NCI-H2196 (cell line): ENCODE measurements at regions not wholly inside any gene's neighbourhood (a gene's known extent, or its start where the extent isn't known, plus 50 kb on each side); places are given as distances from the start of the nearest gene placed in this dataset.
"Not testable (repeated sequence)": the region's sequence is repeated elsewhere in the genome, so short reads cannot be mapped to it uniquely, and the experiment has no call there.

ENCODE experiments used
- DNase-seq: peaks from one replicate; lab custom pipeline; 2025; ENCODE audit not compliant: unreplicated experiment; lab: John Stamatoyannopoulos, UW

DNA sequence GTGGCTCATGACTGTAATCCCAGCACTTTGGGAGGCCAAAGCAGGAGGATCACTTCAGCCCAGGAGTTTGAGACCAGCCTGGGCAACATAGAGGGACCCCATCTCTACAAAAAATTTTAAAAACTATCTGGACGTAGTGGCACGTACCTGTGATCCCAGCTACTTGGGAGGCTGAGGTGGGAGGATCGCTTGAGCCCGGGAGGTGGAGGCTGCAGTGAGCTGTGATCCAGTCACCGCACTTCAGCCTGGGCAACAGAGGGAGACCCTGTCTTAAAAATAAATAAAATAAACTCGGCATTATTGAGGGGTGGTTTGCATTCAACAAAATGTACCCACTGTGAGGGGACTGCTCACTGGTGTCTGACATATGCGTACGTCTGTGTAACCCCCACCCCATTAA lies 79.5 kb upstream of the GSE1 start:
- DNase-seq: not testable (repeated sequence)

DNA sequence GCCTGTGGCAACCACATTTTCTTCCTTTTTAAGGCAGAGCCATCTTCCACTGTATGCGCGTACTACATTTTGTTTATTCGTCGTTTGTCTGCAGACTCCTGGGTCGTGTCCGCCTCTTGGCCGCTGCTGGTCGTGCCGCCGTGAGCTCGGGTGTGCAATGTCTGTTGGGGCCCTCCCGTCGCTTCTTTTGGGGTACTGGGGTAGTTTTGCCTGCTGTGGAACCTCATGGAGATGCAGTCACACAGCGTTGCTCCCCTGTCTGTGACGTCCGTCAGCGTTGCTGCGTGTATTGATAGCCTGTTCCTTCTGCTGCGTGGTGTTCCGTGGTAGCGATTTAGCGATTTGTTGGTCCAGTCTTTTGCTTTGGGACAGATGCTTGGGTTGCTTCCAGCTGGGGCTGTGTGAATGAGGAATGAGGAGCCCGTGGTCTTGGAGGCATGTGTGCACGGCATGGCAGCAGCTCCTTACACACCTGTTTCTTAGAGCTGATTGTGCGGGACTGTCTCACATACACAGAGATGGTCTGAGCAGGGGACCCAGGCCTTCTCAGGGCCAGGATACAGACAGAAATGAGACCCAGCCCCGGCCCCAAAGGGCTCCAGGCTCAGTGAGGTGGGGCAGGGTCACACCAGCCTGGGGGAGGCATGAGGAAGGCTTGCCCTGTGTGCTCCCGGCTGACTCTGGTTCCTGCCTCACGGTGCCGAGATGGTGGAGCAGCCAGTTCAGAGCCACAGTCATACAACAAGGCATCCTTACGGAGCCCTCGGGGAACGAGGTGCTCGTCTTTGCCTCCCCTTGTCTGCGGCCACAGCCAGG lies 78.4 kb upstream of the GSE1 start:
- no peak for DNase-seq

GRCh38 chr16:85535352-85536072 lies 77.6 kb upstream of the GSE1 start:
- DNase-seq: no peak

GRCh38 chr16:85536073-85536410 lies 77.1 kb upstream of the GSE1 start:
- DNase-seq: no peak

GRCh38 chr16:85536411-85537330 lies 76.5 kb upstream of the GSE1 start:
- no peak for DNase-seq

DNA sequence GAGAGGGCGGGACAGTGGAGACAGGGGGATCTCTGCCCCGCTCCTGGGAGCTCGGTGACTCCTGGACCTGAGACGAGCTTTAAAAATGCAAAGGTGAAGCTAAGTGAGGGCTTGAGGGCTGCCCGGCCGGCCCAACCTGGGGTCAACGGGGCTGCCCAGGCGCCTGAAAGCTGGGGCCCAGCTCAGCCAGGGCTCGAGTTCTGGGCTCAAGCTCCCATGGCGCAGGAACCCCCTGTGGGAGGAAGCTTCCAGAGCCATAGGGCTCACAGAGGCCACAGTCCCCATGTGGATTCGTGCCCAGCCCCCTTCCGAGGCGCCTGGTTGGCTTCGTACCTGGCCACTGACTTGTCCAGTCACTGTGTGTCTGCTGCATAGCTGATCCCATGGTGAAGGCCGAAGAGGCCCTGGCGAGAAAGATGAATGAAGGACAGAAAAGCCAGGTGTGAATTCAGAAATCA lies 75.8 kb upstream of the GSE1 start:
- DNase-seq: no peak

- no peak for DNase-seq
Measured at GRCh38 chr16:85537795-85538401, 75.2 kb upstream of the GSE1 start.

GRCh38 chr16:85539084-85539483 lies 74.0 kb upstream of the GSE1 start:
- no peak for DNase-seq

- no peak for DNase-seq
Measured at GRCh38 chr16:85539629-85540291, 73.4 kb upstream of the GSE1 start.

DNA sequence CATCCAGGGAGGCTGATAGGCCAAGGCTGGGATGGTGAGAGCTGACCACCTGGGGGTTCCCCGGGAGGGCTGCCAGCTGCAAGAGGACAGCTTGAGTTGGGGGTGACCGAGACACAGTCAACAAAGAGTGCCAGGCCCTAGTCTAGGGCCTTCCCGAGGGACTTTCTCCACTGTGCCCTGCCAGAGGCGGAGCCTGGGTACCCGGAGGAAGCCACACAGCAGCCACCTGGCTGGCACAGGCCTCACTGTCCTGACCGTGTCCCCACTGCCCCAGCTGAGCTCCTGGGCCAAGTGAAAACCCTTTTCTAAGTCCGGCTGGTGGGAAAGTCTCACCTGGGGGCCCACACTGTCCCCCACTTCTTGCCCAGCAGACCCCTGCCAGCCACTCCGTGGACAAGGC lies 71.9 kb upstream of the GSE1 start:
- no peak for DNase-seq

GRCh38 chr16:85541619-85541979 lies 71.5 kb upstream of the GSE1 start:
- no peak for DNase-seq

- no peak for DNase-seq
Measured at GRCh38 chr16:85541980-85542900, 70.9 kb upstream of the GSE1 start.

DNA sequence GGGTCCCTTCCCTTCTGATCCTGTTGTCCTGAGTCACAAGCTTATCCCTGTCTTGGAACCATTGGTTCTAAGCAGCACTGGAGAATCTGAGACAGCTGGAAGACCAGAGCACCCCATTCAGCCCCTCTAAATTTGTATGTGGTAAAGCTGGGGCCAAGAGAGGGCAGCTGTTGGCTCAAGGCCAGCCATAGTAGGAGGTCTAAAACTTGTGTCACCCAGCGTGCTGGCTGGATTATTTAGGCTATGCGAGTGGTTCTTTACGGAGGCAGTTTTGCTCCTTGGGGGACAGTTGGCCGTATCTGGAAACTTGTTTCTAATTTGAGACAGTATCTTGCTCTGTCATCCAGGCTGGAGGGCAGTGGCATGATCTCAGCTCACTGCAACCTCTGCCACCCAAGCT lies 69.6 kb upstream of the GSE1 start:
- DNase-seq: no peak

- DNase-seq: no peak
Measured at GRCh38 chr16:85544016-85544415, 69.1 kb upstream of the GSE1 start.

- DNase-seq: no peak
Measured at GRCh38 chr16:85544668-85545067, 68.5 kb upstream of the GSE1 start.

DNA sequence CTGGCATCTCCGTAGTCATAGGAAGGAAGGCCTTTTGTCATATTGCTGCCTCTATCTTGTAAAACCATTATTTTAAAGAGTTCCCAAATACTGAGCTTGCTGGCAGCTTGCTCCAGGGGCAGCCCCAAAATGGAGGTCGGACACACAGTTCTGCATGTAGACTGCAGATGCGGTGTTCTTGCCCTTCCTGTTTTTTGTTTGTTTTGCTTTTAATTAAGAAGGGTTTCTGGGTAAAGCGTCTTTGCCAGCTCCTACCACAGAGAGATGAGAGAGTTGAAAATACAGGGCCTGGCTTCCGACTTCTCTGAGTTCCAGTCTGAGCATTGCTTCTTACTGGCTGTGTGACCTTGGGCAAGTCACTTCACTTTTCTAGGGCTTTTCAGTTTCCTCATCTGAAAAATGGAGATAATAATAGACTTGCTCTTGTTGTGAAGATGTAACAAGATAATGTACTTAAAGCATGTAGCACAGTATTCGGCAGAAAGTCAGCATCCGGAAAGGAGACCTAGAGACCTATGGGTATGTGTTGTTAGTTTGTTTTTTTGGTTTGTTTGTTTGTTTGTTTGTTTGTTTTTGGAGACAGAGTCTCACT lies 67.8 kb upstream of the GSE1 start:
- no peak for DNase-seq

DNA sequence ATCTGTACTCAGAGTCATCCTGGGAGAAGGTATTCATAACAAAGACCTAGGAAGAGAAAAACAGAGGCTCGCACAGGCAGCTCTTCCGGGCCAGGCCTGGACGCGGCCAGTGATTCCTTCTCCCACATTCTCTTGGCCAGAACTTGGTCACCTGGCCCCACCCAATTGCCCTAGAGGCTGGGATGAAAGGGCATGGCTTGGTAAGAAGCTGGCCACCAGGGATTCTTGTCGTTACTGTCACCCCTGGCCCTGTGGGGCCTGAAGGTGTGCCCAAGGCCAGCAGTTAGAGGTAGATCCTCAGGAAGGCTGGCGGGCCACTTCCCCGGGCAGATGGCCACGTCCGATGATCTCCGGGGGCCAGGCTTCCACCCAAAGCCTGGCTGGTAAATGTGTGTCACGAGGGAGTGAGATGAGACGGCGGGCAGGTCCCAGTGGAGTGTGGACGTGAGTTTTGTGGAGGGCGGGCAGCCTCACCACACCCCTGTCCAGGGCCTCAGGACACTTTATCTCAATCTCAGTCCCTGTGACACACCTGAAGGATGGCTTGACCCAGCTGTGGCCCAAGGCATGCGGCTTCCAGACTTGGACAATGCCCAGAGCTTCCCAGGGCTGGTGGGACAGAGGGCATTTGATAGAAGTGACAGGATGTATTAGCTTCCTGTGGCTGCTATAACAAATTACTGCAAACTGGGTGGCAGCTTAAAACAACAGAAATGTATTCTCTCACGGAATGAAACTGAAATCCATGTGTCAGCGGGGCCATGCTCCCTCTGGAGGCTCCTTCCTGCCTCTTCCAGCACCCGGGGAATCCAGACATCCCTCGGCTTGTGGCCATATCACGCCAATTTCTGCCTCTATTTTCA lies 66.3 kb upstream of the GSE1 start:
- DNase-seq: no peak

DNA sequence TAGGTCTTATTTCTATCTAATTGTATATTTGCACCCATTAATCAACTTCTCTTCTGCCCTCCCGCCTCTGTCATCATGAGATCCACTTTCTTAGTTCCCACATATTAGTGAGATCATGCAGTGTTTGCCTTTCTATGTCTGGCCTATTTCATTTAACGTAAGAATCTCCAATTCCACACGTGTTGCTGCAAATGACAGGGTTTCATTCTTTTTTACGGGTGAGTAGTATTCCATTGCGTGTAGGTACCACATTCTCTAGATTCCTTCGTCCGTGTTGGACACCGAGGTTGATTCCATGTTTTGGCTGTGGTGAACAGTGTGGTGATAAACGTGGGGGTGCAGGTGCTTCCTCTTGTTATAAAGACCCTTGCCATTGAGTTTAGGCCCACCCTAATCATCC lies 64.7 kb upstream of the GSE1 start:
- DNase-seq: no peak
